ENCODE measurements at regions not wholly inside any gene's neighbourhood (a gene's known extent, or its start where the extent isn't known, plus 50 kb on each side); places are given as distances from the start of the nearest gene placed in this dataset.
"Not testable (repeated sequence)": the region's sequence is repeated elsewhere in the genome, so short reads cannot be mapped to it uniquely, and the experiment has no call there.

DNA sequence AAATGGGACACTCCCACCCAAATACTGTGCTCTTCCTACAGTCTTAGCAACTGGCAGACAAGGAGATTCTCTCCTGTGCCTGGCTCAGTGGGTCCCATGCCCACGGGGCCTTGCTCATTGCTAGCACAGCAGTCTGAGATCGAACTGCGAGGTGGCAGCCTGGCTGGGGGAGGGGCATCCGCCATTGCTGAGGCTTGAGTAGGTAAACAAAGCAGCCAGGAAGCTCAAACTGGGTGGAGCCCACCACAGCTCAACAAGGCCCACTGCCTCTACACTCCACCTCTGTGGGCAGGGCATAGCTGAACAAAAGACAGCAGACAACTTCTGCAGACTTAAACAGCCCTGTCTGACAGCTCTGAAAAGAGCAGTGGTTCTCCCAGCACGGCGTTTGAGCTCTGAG is 174.8 kb downstream of the COL12A1 start:
- H3K4me1 ChIP-seq; H3K36me3 ChIP-seq; H3K27ac ChIP-seq; H3K9me3 ChIP-seq; intact Hi-C loops (cut with DNase I; ENCODE audit: low total_unique reads); H3K4me3 ChIP-seq; DNase-seq (ENCODE audit: low spot score in 2 of 2); H3K27me3 ChIP-seq: not testable (repeated sequence)

DNA sequence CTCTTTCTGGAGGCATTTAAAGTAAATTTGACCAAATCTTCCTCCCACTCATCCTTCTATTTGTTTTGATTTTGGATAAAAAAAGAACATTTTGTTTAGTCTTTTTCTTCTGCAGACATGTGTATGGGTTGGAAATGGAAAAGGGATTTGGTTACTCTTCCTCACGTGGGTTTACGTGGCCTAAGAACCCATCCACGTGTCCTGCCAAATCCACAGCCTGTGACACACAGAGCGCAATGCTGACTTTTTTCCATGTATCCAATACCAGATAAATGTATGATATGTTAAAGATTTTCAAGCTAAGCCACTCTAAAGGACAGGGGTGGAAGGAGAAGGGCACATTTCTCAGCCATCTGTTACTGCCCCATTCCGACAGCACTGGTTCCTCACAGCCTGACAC is 176.5 kb downstream of the COL12A1 start:
- H3K36me3 ChIP-seq: no peaks in the 10 kb centered on the region
- no peak overlapping the region for H3K4me3 ChIP-seq
- no peaks in the 10 kb centered on the region for H3K27me3 ChIP-seq
- no peak for DNase-seq (ENCODE audit: low spot score in 2 of 2)
- no peaks in the 10 kb centered on the region for H3K4me1 ChIP-seq
- no peaks in the 10 kb centered on the region for H3K9me3 ChIP-seq
- H3K27ac ChIP-seq: no peak overlapping the region
- TF ChIP-seq, protein P1, sequence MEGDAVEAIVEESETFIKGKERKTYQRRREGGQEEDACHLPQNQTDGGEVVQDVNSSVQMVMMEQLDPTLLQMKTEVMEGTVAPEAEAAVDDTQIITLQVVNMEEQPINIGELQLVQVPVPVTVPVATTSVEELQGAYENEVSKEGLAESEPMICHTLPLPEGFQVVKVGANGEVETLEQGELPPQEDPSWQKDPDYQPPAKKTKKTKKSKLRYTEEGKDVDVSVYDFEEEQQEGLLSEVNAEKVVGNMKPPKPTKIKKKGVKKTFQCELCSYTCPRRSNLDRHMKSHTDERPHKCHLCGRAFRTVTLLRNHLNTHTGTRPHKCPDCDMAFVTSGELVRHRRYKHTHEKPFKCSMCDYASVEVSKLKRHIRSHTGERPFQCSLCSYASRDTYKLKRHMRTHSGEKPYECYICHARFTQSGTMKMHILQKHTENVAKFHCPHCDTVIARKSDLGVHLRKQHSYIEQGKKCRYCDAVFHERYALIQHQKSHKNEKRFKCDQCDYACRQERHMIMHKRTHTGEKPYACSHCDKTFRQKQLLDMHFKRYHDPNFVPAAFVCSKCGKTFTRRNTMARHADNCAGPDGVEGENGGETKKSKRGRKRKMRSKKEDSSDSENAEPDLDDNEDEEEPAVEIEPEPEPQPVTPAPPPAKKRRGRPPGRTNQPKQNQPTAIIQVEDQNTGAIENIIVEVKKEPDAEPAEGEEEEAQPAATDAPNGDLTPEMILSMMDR (IDR thresholded peaks at IDR 0.05): no peak
- TF ChIP-seq POLR2AphosphoS5 (IDR thresholded peaks at IDR 0.05) (no peak), POLR2A (IDR thresholded peaks at IDR 0.05) (no peak)
- intact Hi-C loops (cut with DNase I; ENCODE audit: low total_unique reads): no loop called here

DNA sequence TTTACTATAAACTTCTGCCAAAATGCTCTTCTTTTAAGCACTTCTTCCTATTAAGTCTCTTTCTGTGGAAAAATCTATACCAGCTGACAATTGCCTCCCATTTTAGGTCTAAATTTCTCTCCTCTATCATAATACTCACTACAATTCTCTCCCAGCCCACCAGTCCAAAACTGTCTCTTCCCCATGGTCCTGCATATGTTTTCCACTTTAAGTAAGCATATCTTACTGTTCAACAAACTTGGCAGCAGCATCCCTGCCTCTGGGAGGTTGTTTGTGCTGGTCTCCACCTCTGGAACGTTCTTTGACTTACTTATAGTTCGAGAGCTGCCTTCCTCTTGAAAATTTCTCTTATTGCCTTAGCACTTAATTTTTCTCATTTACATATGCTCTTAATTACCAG is 180.5 kb downstream of the COL12A1 start:
- no peak for DNase-seq (ENCODE audit: low spot score in 2 of 2)
- intact Hi-C loops (cut with DNase I; ENCODE audit: low total_unique reads): no loop called here

DNA sequence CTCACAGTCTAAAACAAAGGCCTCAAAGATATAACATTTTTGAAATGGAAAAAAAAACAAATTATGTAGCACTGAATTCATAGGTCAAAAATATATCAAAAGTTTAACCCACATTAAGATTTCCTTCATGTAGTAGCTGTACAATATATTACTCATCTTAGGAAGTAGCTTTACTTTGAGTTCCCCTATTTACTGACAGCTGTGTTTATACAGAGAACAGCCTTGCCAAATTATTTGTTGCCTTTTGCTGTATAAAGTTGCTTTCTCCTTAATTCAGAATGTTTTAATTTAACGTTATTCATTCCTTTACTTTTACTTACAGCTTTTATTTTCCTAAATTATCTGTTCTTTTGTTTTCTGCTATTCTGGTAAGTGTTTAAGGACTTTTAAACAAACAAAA is 181.0 kb downstream of the COL12A1 start:
- H3K4me3 ChIP-seq: no peak overlapping the region
- no peak for DNase-seq (ENCODE audit: low spot score in 2 of 2)
- no peaks in the 10 kb centered on the region for H3K4me1 ChIP-seq
- H3K9me3 ChIP-seq: no peaks in the 10 kb centered on the region
- intact Hi-C loops (cut with DNase I; ENCODE audit: low total_unique reads): no loop called here
- H3K27me3 ChIP-seq: no peaks in the 10 kb centered on the region
- no peak overlapping the region for H3K27ac ChIP-seq
- no peaks in the 10 kb centered on the region for H3K36me3 ChIP-seq
- TF ChIP-seq, protein P1 (IDR thresholded peaks at IDR 0.05): no peak
- TF ChIP-seq POLR2AphosphoS5 (IDR thresholded peaks at IDR 0.05): no peak
- TF ChIP-seq POLR2A (IDR thresholded peaks at IDR 0.05): no peak

More for the DNA sequence above, 180.5 kb downstream of the COL12A1 start:
- Histone ChIP-seq H3K27me3 (no peaks in the 10 kb centered on the region), H3K4me3 (no peak overlapping the region), H3K4me1 (no peaks in the 10 kb centered on the region), H3K36me3 (no peaks in the 10 kb centered on the region), H3K9me3 (no peaks in the 10 kb centered on the region), H3K27ac (no peak overlapping the region)
- TF ChIP-seq POLR2A (IDR thresholded peaks at IDR 0.05): no peak
- TF ChIP-seq POLR2AphosphoS5 (IDR thresholded peaks at IDR 0.05): no peak
- TF ChIP-seq, protein P1 (IDR thresholded peaks at IDR 0.05): no peak

DNA sequence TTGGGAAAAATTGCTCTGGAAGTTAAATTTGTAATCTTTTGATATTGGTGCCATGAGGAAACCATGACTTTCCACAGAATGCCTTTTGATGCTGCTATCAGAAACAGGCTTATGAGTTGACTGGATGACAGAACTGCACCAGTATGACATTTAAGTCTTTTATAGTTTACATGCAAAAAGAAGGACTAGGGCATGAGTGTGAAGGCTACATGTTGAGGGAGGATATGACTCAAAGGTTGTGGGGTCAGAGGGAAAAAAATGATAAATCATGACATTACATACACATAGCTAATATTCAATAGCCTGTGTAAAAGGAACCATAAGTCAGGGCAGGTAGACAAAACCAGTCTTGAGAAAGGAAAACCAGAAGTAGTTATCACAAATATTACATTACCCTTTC is 182.2 kb downstream of the COL12A1 start:
- DNase-seq (ENCODE audit: low spot score in 2 of 2): no peak
- Histone ChIP-seq H3K36me3 (no peaks in the 10 kb centered on the region), H3K4me3 (no peak overlapping the region), H3K27me3 (no peaks in the 10 kb centered on the region), H3K9me3 (peaks cover 0 to 5% of the 10 kb centered on the region in 2 donors), H3K4me1 (no peaks in the 10 kb centered on the region), H3K27ac (no peak overlapping the region)
- TF ChIP-seq POLR2AphosphoS5 (IDR thresholded peaks at IDR 0.05): no peak
- no peak for TF ChIP-seq POLR2A (IDR thresholded peaks at IDR 0.05)
- TF ChIP-seq, protein P1 (IDR thresholded peaks at IDR 0.05): no peak
- intact Hi-C loops (cut with DNase I; ENCODE audit: low total_unique reads): no loop called here

DNA sequence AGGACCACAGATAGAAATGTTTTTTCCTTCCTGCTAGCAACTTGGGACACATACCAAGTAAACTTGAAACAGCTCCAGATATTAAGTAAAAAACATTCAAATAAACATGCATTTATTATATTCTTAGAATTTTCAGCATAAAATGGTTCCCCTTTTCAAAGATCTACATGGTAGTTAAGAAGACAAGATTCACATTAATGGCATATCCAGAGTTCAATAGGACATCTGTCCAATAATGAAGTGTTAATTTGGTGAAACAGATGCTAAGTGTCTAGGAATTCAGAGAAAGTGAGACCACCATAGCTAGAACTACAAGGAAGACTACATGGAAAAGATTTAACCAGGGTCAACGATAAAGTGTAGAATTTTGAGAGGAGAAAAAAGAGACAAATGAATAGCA is 184.9 kb downstream of the COL12A1 start:
- Histone ChIP-seq H3K9me3 (peaks cover 0 to 7% of the 10 kb centered on the region in 2 donors), H3K27me3 (no peaks in the 10 kb centered on the region), H3K27ac (no peak overlapping the region), H3K4me1 (no peaks in the 10 kb centered on the region), H3K4me3 (no peak overlapping the region), H3K36me3 (no peaks in the 10 kb centered on the region)
- no peak for DNase-seq (ENCODE audit: low spot score in 2 of 2)
- TF ChIP-seq POLR2AphosphoS5 (IDR thresholded peaks at IDR 0.05): no peak
- TF ChIP-seq POLR2A (IDR thresholded peaks at IDR 0.05): no peak
- TF ChIP-seq, protein P1 (IDR thresholded peaks at IDR 0.05): no peak
- intact Hi-C loops (cut with DNase I; ENCODE audit: low total_unique reads): no loop called here

Data from breast epithelium (tissue), 4 donors.